LNCaP clone FGC (cell line): ENCODE measurements at regions not wholly inside any gene's neighbourhood (a gene's known extent, or its start where the extent isn't known, plus 50 kb on each side); places are given as distances from the start of the nearest gene placed in this dataset.

Experiments used
- DNase-seq: peaks from one replicate; pipeline ENCODE4 v3.0.0-alpha.2; 2011; ENCODE audit warnings: low read depth
- H3K4me3 ChIP-seq: 2 replicates; pipeline ENCODE4 v1.5.1; 2011; ENCODE audit warnings: mild to moderate bottlenecking, low read depth, low read length, control low read depth
- CTCF ChIP-seq: IDR thresholded peaks from 2 replicates; pipeline ENCODE4 v1.5.1; 2012; ENCODE audit warnings: mild to moderate bottlenecking; ENCODE audit not compliant: control insufficient read depth, insufficient read depth; ENCODE audit errors: extremely low read depth

- no peak overlapping the region for H3K4me3 ChIP-seq
- DNase-seq, result peak; percentile 19
- TF ChIP-seq CTCF, result no peak
Measured at GRCh38 chr7:42429339-42429738, 192.3 kb upstream of the GLI3 start.

GRCh38 chr7:42426163-42426562, 189.2 kb upstream of the GLI3 start:
- no peak for TF ChIP-seq CTCF

GRCh38 chr7:42414941-42415505, 178.0 kb upstream of the GLI3 start:
- H3K4me3 ChIP-seq, result no peak overlapping the region
- DNase-seq, result no peak
- no peak for TF ChIP-seq CTCF

More at GRCh38 chr7:42426163-42426562, 189.2 kb upstream of the GLI3 start:
- no peak overlapping the region for H3K4me3 ChIP-seq
- peak; percentile 67 for DNase-seq

GRCh38 chr7:42414028-42414427, 177.0 kb upstream of the GLI3 start:
- H3K4me3 ChIP-seq, result no peak overlapping the region
- TF ChIP-seq CTCF, result no peak
- DNase-seq, result no peak

GRCh38 chr7:42409296-42409695, 172.3 kb upstream of the GLI3 start:
- TF ChIP-seq CTCF, result no peak
- H3K4me3 ChIP-seq, result no peak overlapping the region
- no peak for DNase-seq

- no peak for DNase-seq
- no peak for TF ChIP-seq CTCF
- H3K4me3 ChIP-seq, result no peak overlapping the region
Measured at GRCh38 chr7:42407833-42408232, 170.8 kb upstream of the GLI3 start.

- no peak for TF ChIP-seq CTCF
- no peak overlapping the region for H3K4me3 ChIP-seq
- no peak for DNase-seq
Measured at GRCh38 chr7:42407021-42407710, 170.2 kb upstream of the GLI3 start.
